ENCODE measurements at regions not wholly inside any gene's neighbourhood (a gene's known extent, or its start where the extent isn't known, plus 50 kb on each side); places are given as distances from the start of the nearest gene placed in this dataset.
A peak's percentile ranks its signal among the peaks of the same experiment; 100 is the strongest.
"Not testable (repeated sequence)": the region's sequence is repeated elsewhere in the genome, so short reads cannot be mapped to it uniquely, and the experiment has no call there.

GRCh38 chr2:224155371-224155770 lies 116.3 kb upstream of the SERPINE2 start:
- Histone ChIP-seq H3K56ac (ENCODE audit: low read length) (peak overlapping the region; percentile 30), H4K5ac (ENCODE audit: low read length) (no peak overlapping the region), H2BK15ac (replicated peaks; ENCODE audit: low read depth) (no peak overlapping the region), H2BK5ac (ENCODE audit: low read length) (no peak overlapping the region), H3K9ac (ENCODE audit: low read length) (no peak overlapping the region), H3K4me1 (ENCODE audit: control insufficient read depth, low read depth, low read length) (peaks cover 16% of the 10 kb centered on the region), H3K4ac (ENCODE audit: low read depth, low read length) (peak overlapping the region; percentile 75), H4K8ac (ENCODE audit: low read depth, low read length) (no peak overlapping the region), H3K79me2 (ENCODE audit: control insufficient read depth, insufficient read depth, low read length) (no peaks in the 10 kb centered on the region), H3K23ac (ENCODE audit: low read length) (no peak overlapping the region), H3K79me1 (ENCODE audit: low read length) (no peaks in the 10 kb centered on the region), H3K27me3 (ENCODE audit: insufficient read depth, low read length, poor library complexity) (no peaks in the 10 kb centered on the region), H3K4me2 (ENCODE audit: low read length) (no peak overlapping the region), H3K36me3 (ENCODE audit: control insufficient read depth, insufficient read depth, low read length) (no peaks in the 10 kb centered on the region), H3K27ac (ENCODE audit: low read depth, low read length) (no peak overlapping the region), H2BK120ac (ENCODE audit: low read depth, low read length) (peak overlapping the region; percentile 69), H2AK5ac (ENCODE audit: low read length) (no peak overlapping the region), H3K4me3 (ENCODE audit: low read length) (no peak overlapping the region), H3K18ac (ENCODE audit: low read length) (peak overlapping the region; percentile 81)
- DNase-seq = no peak
- no CpG with 5 or more reads among the region's 3 CpGs for WGBS (ENCODE audit: extremely low coverage, insufficient coverage, low lambda C conversion rate)

GRCh38 chr2:224151680-224152310 lies 112.7 kb upstream of the SERPINE2 start:
- no peak overlapping the region for H4K8ac ChIP-seq (ENCODE audit: low read depth, low read length)
- peak; percentile 42 for DNase-seq
- no peak overlapping the region for H3K18ac ChIP-seq (ENCODE audit: low read length)
- H3K27me3 ChIP-seq (ENCODE audit: insufficient read depth, low read length, poor library complexity) = no peaks in the 10 kb centered on the region
- H3K56ac ChIP-seq (ENCODE audit: low read length) = peak overlapping the region; percentile 31
- H3K23ac ChIP-seq (ENCODE audit: low read length) = no peak overlapping the region
- no peaks in the 10 kb centered on the region for H3K79me2 ChIP-seq (ENCODE audit: control insufficient read depth, insufficient read depth, low read length)
- no CpG with 5 or more reads among the region's 9 CpGs for WGBS (ENCODE audit: extremely low coverage, insufficient coverage, low lambda C conversion rate)
- H2AK5ac ChIP-seq (ENCODE audit: low read length) = no peak overlapping the region
- no peak overlapping the region for H3K4me3 ChIP-seq (ENCODE audit: low read length)
- H2BK5ac ChIP-seq (ENCODE audit: low read length) = no peak overlapping the region
- H3K4me1 ChIP-seq (ENCODE audit: control insufficient read depth, low read depth, low read length) = peaks cover 6% of the 10 kb centered on the region
- no peak overlapping the region for H3K4me2 ChIP-seq (ENCODE audit: low read length)
- no peak overlapping the region for H3K27ac ChIP-seq (ENCODE audit: low read depth, low read length)
- H3K36me3 ChIP-seq (ENCODE audit: control insufficient read depth, insufficient read depth, low read length) = no peaks in the 10 kb centered on the region
- H3K4ac ChIP-seq (ENCODE audit: low read depth, low read length) = no peak overlapping the region
- no peak overlapping the region for H4K5ac ChIP-seq (ENCODE audit: low read length)
- H2BK15ac ChIP-seq (replicated peaks; ENCODE audit: low read depth) = no peak overlapping the region
- no peaks in the 10 kb centered on the region for H3K79me1 ChIP-seq (ENCODE audit: low read length)
- no peak overlapping the region for H2BK120ac ChIP-seq (ENCODE audit: low read depth, low read length)
- no peak overlapping the region for H3K9ac ChIP-seq (ENCODE audit: low read length)

- no CpG with 5 or more reads among the region's 3 CpGs for WGBS (ENCODE audit: extremely low coverage, insufficient coverage, low lambda C conversion rate)
These were observed 112.1 kb upstream of the SERPINE2 start for GRCh38 chr2:224151161-224151560.

GRCh38 chr2:224148058-224148457 lies 109.0 kb upstream of the SERPINE2 start:
- H2BK5ac ChIP-seq (ENCODE audit: low read length); H3K79me2 ChIP-seq (ENCODE audit: control insufficient read depth, insufficient read depth, low read length); DNase-seq; H2BK15ac ChIP-seq (replicated peaks; ENCODE audit: low read depth); H4K5ac ChIP-seq (ENCODE audit: low read length); H3K4me3 ChIP-seq (ENCODE audit: low read length); H3K36me3 ChIP-seq (ENCODE audit: control insufficient read depth, insufficient read depth, low read length); H3K27ac ChIP-seq (ENCODE audit: low read depth, low read length); H3K4ac ChIP-seq (ENCODE audit: low read depth, low read length); H3K79me1 ChIP-seq (ENCODE audit: low read length); H3K4me1 ChIP-seq (ENCODE audit: control insufficient read depth, low read depth, low read length); H3K27me3 ChIP-seq (ENCODE audit: insufficient read depth, low read length, poor library complexity); H3K9ac ChIP-seq (ENCODE audit: low read length); H3K18ac ChIP-seq (ENCODE audit: low read length); H4K8ac ChIP-seq (ENCODE audit: low read depth, low read length); H3K56ac ChIP-seq (ENCODE audit: low read length); H3K23ac ChIP-seq (ENCODE audit: low read length); H2AK5ac ChIP-seq (ENCODE audit: low read length); H2BK120ac ChIP-seq (ENCODE audit: low read depth, low read length); H3K4me2 ChIP-seq (ENCODE audit: low read length): not testable (repeated sequence)
- no CpG with 5 or more reads among the region's 5 CpGs for WGBS (ENCODE audit: extremely low coverage, insufficient coverage, low lambda C conversion rate)

More at GRCh38 chr2:224151161-224151560, 112.1 kb upstream of the SERPINE2 start:
- Histone ChIP-seq H3K4me2 (ENCODE audit: low read length) (no peak overlapping the region), H4K5ac (ENCODE audit: low read length) (no peak overlapping the region), H3K9ac (ENCODE audit: low read length) (no peak overlapping the region), H3K18ac (ENCODE audit: low read length) (no peak overlapping the region), H3K27me3 (ENCODE audit: insufficient read depth, low read length, poor library complexity) (no peaks in the 10 kb centered on the region), H3K4me3 (ENCODE audit: low read length) (no peak overlapping the region), H2BK120ac (ENCODE audit: low read depth, low read length) (no peak overlapping the region), H2AK5ac (ENCODE audit: low read length) (no peak overlapping the region), H3K27ac (ENCODE audit: low read depth, low read length) (no peak overlapping the region), H3K79me1 (ENCODE audit: low read length) (no peaks in the 10 kb centered on the region), H2BK15ac (replicated peaks; ENCODE audit: low read depth) (no peak overlapping the region), H3K56ac (ENCODE audit: low read length) (no peak overlapping the region), H3K4me1 (ENCODE audit: control insufficient read depth, low read depth, low read length) (peaks cover 6% of the 10 kb centered on the region), H3K79me2 (ENCODE audit: control insufficient read depth, insufficient read depth, low read length) (no peaks in the 10 kb centered on the region), H3K4ac (ENCODE audit: low read depth, low read length) (no peak overlapping the region), H4K8ac (ENCODE audit: low read depth, low read length) (no peak overlapping the region), H3K23ac (ENCODE audit: low read length) (no peak overlapping the region), H2BK5ac (ENCODE audit: low read length) (no peak overlapping the region), H3K36me3 (ENCODE audit: control insufficient read depth, insufficient read depth, low read length) (no peaks in the 10 kb centered on the region)
- DNase-seq = no peak

GRCh38 chr2:224147174-224147573 lies 108.1 kb upstream of the SERPINE2 start:
- Histone ChIP-seq H3K27me3 (ENCODE audit: insufficient read depth, low read length, poor library complexity) (no peaks in the 10 kb centered on the region), H3K4me3 (ENCODE audit: low read length) (no peak overlapping the region), H2BK5ac (ENCODE audit: low read length) (peak overlapping the region; percentile 27), H3K56ac (ENCODE audit: low read length) (no peak overlapping the region), H3K36me3 (ENCODE audit: control insufficient read depth, insufficient read depth, low read length) (no peaks in the 10 kb centered on the region), H2BK120ac (ENCODE audit: low read depth, low read length) (peak overlapping the region; percentile 75), H2AK5ac (ENCODE audit: low read length) (no peak overlapping the region), H3K79me1 (ENCODE audit: low read length) (no peaks in the 10 kb centered on the region), H4K5ac (ENCODE audit: low read length) (no peak overlapping the region), H3K4me1 (ENCODE audit: control insufficient read depth, low read depth, low read length) (no peaks in the 10 kb centered on the region), H3K4me2 (ENCODE audit: low read length) (no peak overlapping the region), H3K79me2 (ENCODE audit: control insufficient read depth, insufficient read depth, low read length) (no peaks in the 10 kb centered on the region), H3K4ac (ENCODE audit: low read depth, low read length) (no peak overlapping the region), H4K8ac (ENCODE audit: low read depth, low read length) (no peak overlapping the region), H3K27ac (ENCODE audit: low read depth, low read length) (peak overlapping the region; percentile 57), H3K18ac (ENCODE audit: low read length) (peak overlapping the region; percentile 87), H3K23ac (ENCODE audit: low read length) (no peak overlapping the region), H3K9ac (ENCODE audit: low read length) (no peak overlapping the region), H2BK15ac (replicated peaks; ENCODE audit: low read depth) (no peak overlapping the region)
- WGBS (ENCODE audit: extremely low coverage, insufficient coverage, low lambda C conversion rate) = no CpG with 5 or more reads among the region's 4 CpGs
- no peak for DNase-seq
